WTC11 (cell line): ENCODE measurements at regions not wholly inside any gene's neighbourhood (a gene's known extent, or its start where the extent isn't known, plus 50 kb on each side); places are given as distances from the start of the nearest gene placed in this dataset.

Source experiments
- ATAC-seq: fragments of 200-7000 bp; cut with Tn5 transposase; 2 replicates; pipeline ENCODE4 v1.10.0; 2021; ENCODE audit warnings: mild to moderate bottlenecking, moderate library complexity
- CTCF ChIA-PET: fragments of 300-600 bp; sonication (Branson Sonifier 250); formaldehyde crosslinking; loops from one replicate; lab custom pipeline; 2021; ENCODE audit warnings: antibody characterized with exemption; lab: Charles Lee
- POLR2A ChIA-PET: fragments of 350-600 bp; sonication (Branson Sonifier 250); formaldehyde crosslinking; loops from one replicate; lab custom pipeline; 2021; ENCODE audit warnings: antibody characterized with exemption; lab: Charles Lee
- DNase-seq: peaks from one replicate; pipeline ENCODE4 v3.0.0; 2021; ENCODE audit warnings: low spot score
- H3K27ac Mint-ChIP-seq: 2 replicates; pipeline ENCODE4 v1.8.0; 2021; ENCODE audit warnings: mixed read lengths
- H3K27me3 Mint-ChIP-seq: 2 replicates; pipeline ENCODE4 v1.8.0; 2021; ENCODE audit warnings: low read depth, mild to moderate bottlenecking, moderate library complexity, mixed read lengths
- H3K36me3 Mint-ChIP-seq: 2 replicates; pipeline ENCODE4 v1.8.0; 2021; ENCODE audit warnings: mixed read lengths
- H3K4me1 Mint-ChIP-seq: 2 replicates; pipeline ENCODE4 v1.8.0; 2022; ENCODE audit warnings: mixed read lengths
- H3K4me3 Mint-ChIP-seq: 2 replicates; pipeline ENCODE4 v1.8.0; 2021; ENCODE audit warnings: mild to moderate bottlenecking, moderate library complexity, mixed read lengths
- H3K9me3 Mint-ChIP-seq: 2 replicates; pipeline ENCODE4 v1.8.0; 2021; ENCODE audit warnings: mixed read lengths
- CREM ChIP-seq: sonication (generic); formaldehyde crosslinking; IDR thresholded peaks from 2 replicates; pipeline ENCODE4 v1.8.1; 2022; ENCODE audit warnings: mild to moderate bottlenecking, missing genetic modification reagents, moderate library complexity
- KAT7 ChIP-seq: sonication (generic); formaldehyde crosslinking; IDR thresholded peaks from 2 replicates; pipeline ENCODE4 v1.8.1; 2023; ENCODE audit warnings: missing genetic modification reagents, mild to moderate bottlenecking, borderline replicate concordance
- NR3C1 ChIP-seq: sonication (generic); formaldehyde crosslinking; conservative IDR thresholded peaks from 2 replicates; pipeline ENCODE4 v1.8.1; 2023; ENCODE audit warnings: low read depth, mild to moderate bottlenecking, missing genetic modification reagents
- PRRX2 ChIP-seq: fragments of 250-450 bp; sonication (Bioruptor Pico); IDR thresholded peaks from 2 replicates; pipeline ENCODE4 v1.8.0; 2021; ENCODE audit warnings: mild to moderate bottlenecking
- SMAD4 ChIP-seq: sonication (generic); formaldehyde crosslinking; IDR thresholded peaks from 2 replicates; pipeline ENCODE4 v1.8.0; 2022; ENCODE audit warnings: mild to moderate bottlenecking, missing genetic modification reagents
- SP1 ChIP-seq: sonication (generic); formaldehyde crosslinking; conservative IDR thresholded peaks from 2 replicates; pipeline ENCODE4 v1.8.1; 2022; ENCODE audit warnings: missing genetic modification reagents
- TCF7 ChIP-seq: sonication (generic); formaldehyde crosslinking; IDR thresholded peaks from 2 replicates; pipeline ENCODE4 v1.8.0; 2022; ENCODE audit warnings: mild to moderate bottlenecking, low read depth, missing genetic modification reagents, moderate library complexity
- ZNF219 ChIP-seq: sonication (generic); formaldehyde crosslinking; IDR thresholded peaks from 2 replicates; pipeline ENCODE4 v1.8.0; 2023; ENCODE audit warnings: missing genetic modification reagents, mild to moderate bottlenecking, borderline replicate concordance
- ZNF263 ChIP-seq: sonication (generic); formaldehyde crosslinking; IDR thresholded peaks from 2 replicates; pipeline ENCODE4 v1.8.1; 2022; ENCODE audit warnings: low read depth, mild to moderate bottlenecking, moderate library complexity, missing genetic modification reagents
- TF ChIP-seq, protein P1 (sequence below): fragments of 250-450 bp; sonication (Bioruptor Pico); IDR thresholded peaks from 2 replicates; pipeline ENCODE4 v1.9.0; 2021; ENCODE audit warnings: mild to moderate bottlenecking, borderline replicate concordance
- TF ChIP-seq, protein P2 (sequence below): sonication (generic); formaldehyde crosslinking; IDR thresholded peaks from 2 replicates; pipeline ENCODE4 v1.8.1; 2023; ENCODE audit warnings: mild to moderate bottlenecking, missing genetic modification reagents
- TF ChIP-seq, protein P3 (sequence below): sonication (generic); formaldehyde crosslinking; IDR thresholded peaks from 2 replicates; pipeline ENCODE4 v1.8.0; 2022; ENCODE audit warnings: mild to moderate bottlenecking, missing genetic modification reagents
- TF ChIP-seq, protein P4 (sequence below): sonication (generic); formaldehyde crosslinking; IDR thresholded peaks from 2 replicates; pipeline ENCODE4 v1.8.1; 2022; ENCODE audit warnings: low read depth, missing genetic modification reagents, borderline replicate concordance
- TF ChIP-seq, protein P5 (sequence below): fragments of 200-600 bp; IDR thresholded peaks from 2 replicates; pipeline ENCODE4 v1.8.0; 2022; ENCODE audit warnings: antibody characterized with exemption
- TF ChIP-seq, protein P6 (sequence below): fragments of 250-450 bp; sonication (Bioruptor Pico); conservative IDR thresholded peaks from 2 replicates; pipeline ENCODE4 v1.9.0; 2021; ENCODE audit warnings: mild to moderate bottlenecking
- TF ChIP-seq, protein P7 (sequence below): fragments of 250-450 bp; sonication (Bioruptor Pico); IDR thresholded peaks from 2 replicates; pipeline ENCODE4 v1.8.0; 2021; ENCODE audit warnings: mild to moderate bottlenecking
- TF ChIP-seq, protein P8 (sequence below): sonication (generic); formaldehyde crosslinking; IDR thresholded peaks from 2 replicates; pipeline ENCODE4 v1.8.1; 2023; ENCODE audit warnings: mild to moderate bottlenecking, missing genetic modification reagents, moderate library complexity
- TF ChIP-seq, protein P9 (sequence below): fragments of 250-450 bp; sonication (Bioruptor Pico); IDR thresholded peaks from 2 replicates; pipeline ENCODE4 v1.9.0; 2021; ENCODE audit warnings: mild to moderate bottlenecking

DNA sequence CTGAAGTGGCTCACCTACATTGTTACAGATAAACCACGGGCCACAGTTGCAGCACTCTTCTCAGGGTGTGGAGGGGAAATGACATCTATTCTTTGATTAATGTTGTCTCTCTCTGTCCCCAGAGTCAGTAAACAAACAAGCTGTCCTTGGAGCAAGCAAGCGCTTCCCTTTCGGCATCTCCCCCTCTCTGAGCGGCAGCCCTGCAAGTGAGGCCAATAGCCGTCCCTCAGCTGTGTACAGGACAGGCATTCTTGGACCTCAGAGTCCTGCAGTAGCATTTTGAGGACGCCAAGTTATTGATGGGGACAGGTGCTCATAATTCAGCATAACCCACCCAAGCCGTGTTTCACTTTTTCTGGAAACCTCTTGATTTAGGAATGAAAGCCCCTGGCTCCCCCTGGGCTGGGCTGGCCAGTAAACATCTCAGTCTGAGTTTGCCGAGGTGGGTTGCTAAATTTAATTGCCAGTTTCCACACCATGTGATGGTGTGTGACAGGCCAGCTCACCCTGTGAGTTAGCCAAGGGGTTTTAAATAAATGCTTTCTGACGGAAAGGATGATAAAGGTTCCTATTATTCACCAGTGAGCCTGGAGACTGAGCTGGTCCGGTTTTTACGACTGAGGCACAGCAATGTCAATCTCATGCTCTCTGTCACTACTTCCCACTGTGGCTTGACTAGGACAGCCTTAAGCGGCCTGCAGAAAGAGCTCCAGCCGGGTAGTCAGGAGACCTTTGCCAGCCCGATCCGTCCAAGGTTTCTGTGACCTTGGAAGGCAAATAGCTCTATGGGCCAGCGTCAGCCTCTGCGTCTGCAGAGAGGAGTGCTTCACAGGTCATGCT lies 214.8 kb upstream of the RREB1 start:
- Mint-ChIP-seq H3K27me3 (no peaks in the 10 kb centered on the region), H3K27ac (no peak overlapping the region), H3K4me1 (peaks cover 18% of the 10 kb centered on the region), H3K4me3 (no peak overlapping the region), H3K36me3 (no peaks in the 10 kb centered on the region), H3K9me3 (peaks cover 4% of the 10 kb centered on the region)
- CTCF ChIA-PET: interaction anchor here (1.0 to 2.1 kb wide), 3 partner anchors 11 to 196 kb away, joined by 3 to 5 read pairs (median 3); no protein-coding TSS in a partner anchor
- ATAC-seq (no peak), DNase-seq (no peak)
- POLR2A ChIA-PET: no interaction called here
- TF ChIP-seq, protein P1, sequence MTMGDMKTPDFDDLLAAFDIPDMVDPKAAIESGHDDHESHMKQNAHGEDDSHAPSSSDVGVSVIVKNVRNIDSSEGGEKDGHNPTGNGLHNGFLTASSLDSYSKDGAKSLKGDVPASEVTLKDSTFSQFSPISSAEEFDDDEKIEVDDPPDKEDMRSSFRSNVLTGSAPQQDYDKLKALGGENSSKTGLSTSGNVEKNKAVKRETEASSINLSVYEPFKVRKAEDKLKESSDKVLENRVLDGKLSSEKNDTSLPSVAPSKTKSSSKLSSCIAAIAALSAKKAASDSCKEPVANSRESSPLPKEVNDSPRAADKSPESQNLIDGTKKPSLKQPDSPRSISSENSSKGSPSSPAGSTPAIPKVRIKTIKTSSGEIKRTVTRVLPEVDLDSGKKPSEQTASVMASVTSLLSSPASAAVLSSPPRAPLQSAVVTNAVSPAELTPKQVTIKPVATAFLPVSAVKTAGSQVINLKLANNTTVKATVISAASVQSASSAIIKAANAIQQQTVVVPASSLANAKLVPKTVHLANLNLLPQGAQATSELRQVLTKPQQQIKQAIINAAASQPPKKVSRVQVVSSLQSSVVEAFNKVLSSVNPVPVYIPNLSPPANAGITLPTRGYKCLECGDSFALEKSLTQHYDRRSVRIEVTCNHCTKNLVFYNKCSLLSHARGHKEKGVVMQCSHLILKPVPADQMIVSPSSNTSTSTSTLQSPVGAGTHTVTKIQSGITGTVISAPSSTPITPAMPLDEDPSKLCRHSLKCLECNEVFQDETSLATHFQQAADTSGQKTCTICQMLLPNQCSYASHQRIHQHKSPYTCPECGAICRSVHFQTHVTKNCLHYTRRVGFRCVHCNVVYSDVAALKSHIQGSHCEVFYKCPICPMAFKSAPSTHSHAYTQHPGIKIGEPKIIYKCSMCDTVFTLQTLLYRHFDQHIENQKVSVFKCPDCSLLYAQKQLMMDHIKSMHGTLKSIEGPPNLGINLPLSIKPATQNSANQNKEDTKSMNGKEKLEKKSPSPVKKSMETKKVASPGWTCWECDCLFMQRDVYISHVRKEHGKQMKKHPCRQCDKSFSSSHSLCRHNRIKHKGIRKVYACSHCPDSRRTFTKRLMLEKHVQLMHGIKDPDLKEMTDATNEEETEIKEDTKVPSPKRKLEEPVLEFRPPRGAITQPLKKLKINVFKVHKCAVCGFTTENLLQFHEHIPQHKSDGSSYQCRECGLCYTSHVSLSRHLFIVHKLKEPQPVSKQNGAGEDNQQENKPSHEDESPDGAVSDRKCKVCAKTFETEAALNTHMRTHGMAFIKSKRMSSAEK (CRISPR knock-in tag): no peak
- no peak for TF ChIP-seq SMAD4 (CRISPR knock-in tag)
- no peak for TF ChIP-seq ZNF263
- no peak for TF ChIP-seq CREM (CRISPR knock-in tag)
- TF ChIP-seq NR3C1: no peak
- TF ChIP-seq, protein P2, sequence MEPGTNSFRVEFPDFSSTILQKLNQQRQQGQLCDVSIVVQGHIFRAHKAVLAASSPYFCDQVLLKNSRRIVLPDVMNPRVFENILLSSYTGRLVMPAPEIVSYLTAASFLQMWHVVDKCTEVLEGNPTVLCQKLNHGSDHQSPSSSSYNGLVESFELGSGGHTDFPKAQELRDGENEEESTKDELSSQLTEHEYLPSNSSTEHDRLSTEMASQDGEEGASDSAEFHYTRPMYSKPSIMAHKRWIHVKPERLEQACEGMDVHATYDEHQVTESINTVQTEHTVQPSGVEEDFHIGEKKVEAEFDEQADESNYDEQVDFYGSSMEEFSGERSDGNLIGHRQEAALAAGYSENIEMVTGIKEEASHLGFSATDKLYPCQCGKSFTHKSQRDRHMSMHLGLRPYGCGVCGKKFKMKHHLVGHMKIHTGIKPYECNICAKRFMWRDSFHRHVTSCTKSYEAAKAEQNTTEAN (CRISPR knock-in tag): no peak
- no peak for TF ChIP-seq KAT7 (CRISPR knock-in tag)
- TF ChIP-seq, protein P3, sequence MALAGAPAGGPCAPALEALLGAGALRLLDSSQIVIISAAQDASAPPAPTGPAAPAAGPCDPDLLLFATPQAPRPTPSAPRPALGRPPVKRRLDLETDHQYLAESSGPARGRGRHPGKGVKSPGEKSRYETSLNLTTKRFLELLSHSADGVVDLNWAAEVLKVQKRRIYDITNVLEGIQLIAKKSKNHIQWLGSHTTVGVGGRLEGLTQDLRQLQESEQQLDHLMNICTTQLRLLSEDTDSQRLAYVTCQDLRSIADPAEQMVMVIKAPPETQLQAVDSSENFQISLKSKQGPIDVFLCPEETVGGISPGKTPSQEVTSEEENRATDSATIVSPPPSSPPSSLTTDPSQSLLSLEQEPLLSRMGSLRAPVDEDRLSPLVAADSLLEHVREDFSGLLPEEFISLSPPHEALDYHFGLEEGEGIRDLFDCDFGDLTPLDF (CRISPR knock-in tag): no peak
- TF ChIP-seq, protein P4, sequence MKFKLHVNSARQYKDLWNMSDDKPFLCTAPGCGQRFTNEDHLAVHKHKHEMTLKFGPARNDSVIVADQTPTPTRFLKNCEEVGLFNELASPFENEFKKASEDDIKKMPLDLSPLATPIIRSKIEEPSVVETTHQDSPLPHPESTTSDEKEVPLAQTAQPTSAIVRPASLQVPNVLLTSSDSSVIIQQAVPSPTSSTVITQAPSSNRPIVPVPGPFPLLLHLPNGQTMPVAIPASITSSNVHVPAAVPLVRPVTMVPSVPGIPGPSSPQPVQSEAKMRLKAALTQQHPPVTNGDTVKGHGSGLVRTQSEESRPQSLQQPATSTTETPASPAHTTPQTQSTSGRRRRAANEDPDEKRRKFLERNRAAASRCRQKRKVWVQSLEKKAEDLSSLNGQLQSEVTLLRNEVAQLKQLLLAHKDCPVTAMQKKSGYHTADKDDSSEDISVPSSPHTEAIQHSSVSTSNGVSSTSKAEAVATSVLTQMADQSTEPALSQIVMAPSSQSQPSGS (CRISPR knock-in tag): no peak
- TF ChIP-seq, protein P5, sequence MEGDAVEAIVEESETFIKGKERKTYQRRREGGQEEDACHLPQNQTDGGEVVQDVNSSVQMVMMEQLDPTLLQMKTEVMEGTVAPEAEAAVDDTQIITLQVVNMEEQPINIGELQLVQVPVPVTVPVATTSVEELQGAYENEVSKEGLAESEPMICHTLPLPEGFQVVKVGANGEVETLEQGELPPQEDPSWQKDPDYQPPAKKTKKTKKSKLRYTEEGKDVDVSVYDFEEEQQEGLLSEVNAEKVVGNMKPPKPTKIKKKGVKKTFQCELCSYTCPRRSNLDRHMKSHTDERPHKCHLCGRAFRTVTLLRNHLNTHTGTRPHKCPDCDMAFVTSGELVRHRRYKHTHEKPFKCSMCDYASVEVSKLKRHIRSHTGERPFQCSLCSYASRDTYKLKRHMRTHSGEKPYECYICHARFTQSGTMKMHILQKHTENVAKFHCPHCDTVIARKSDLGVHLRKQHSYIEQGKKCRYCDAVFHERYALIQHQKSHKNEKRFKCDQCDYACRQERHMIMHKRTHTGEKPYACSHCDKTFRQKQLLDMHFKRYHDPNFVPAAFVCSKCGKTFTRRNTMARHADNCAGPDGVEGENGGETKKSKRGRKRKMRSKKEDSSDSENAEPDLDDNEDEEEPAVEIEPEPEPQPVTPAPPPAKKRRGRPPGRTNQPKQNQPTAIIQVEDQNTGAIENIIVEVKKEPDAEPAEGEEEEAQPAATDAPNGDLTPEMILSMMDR: no peak
- TF ChIP-seq, protein P6, sequence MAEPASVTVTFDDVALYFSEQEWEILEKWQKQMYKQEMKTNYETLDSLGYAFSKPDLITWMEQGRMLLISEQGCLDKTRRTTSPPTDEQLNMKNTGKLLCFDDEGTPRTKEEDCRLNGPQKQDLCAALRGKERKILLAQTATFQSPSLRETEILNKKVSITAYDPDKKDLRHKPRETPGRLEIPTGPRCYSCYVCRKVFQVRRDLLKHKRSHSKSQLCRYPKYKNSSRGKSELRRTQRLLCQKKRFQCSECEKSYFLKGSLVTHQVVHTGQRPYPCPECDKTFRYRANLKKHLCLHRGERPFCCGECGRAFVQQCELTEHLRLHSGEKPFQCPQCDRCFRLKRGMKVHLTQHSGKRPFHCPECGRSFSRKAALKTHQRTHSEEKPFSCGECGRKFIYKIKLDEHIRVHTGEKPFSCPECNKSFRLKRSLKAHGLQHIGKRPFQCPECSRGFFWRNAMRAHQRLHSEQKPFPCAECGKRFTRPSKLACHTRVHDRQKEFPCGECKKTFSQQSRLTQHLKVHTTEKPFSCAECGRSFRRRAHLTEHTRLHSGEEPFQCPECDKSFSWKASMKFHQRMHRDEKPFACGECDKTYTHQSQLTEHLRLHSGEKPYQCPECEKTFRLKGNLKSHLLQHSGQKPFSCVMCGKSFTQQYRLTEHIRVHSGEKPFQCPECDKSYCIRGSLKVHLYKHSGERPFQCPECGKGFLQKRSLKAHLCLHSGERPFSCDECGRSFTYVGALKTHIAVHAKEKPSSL (CRISPR knock-in tag): no peak
- no peak for TF ChIP-seq PRRX2
- TF ChIP-seq, protein P7, sequence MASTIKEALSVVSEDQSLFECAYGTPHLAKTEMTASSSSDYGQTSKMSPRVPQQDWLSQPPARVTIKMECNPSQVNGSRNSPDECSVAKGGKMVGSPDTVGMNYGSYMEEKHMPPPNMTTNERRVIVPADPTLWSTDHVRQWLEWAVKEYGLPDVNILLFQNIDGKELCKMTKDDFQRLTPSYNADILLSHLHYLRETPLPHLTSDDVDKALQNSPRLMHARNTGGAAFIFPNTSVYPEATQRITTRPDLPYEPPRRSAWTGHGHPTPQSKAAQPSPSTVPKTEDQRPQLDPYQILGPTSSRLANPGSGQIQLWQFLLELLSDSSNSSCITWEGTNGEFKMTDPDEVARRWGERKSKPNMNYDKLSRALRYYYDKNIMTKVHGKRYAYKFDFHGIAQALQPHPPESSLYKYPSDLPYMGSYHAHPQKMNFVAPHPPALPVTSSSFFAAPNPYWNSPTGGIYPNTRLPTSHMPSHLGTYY: no peak
- TF ChIP-seq TCF7 (CRISPR knock-in tag): no peak
- TF ChIP-seq ZNF219: no peak
- TF ChIP-seq, protein P8, sequence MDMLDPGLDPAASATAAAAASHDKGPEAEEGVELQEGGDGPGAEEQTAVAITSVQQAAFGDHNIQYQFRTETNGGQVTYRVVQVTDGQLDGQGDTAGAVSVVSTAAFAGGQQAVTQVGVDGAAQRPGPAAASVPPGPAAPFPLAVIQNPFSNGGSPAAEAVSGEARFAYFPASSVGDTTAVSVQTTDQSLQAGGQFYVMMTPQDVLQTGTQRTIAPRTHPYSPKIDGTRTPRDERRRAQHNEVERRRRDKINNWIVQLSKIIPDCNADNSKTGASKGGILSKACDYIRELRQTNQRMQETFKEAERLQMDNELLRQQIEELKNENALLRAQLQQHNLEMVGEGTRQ (CRISPR knock-in tag): no peak
- TF ChIP-seq, protein P9, sequence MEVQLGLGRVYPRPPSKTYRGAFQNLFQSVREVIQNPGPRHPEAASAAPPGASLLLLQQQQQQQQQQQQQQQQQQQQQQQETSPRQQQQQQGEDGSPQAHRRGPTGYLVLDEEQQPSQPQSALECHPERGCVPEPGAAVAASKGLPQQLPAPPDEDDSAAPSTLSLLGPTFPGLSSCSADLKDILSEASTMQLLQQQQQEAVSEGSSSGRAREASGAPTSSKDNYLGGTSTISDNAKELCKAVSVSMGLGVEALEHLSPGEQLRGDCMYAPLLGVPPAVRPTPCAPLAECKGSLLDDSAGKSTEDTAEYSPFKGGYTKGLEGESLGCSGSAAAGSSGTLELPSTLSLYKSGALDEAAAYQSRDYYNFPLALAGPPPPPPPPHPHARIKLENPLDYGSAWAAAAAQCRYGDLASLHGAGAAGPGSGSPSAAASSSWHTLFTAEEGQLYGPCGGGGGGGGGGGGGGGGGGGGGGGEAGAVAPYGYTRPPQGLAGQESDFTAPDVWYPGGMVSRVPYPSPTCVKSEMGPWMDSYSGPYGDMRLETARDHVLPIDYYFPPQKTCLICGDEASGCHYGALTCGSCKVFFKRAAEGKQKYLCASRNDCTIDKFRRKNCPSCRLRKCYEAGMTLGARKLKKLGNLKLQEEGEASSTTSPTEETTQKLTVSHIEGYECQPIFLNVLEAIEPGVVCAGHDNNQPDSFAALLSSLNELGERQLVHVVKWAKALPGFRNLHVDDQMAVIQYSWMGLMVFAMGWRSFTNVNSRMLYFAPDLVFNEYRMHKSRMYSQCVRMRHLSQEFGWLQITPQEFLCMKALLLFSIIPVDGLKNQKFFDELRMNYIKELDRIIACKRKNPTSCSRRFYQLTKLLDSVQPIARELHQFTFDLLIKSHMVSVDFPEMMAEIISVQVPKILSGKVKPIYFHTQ (CRISPR knock-in tag): no peak
- no peak for TF ChIP-seq SP1 (CRISPR knock-in tag)
